ENCODE measurements at regions not wholly inside any gene's neighbourhood (a gene's known extent, or its start where the extent isn't known, plus 50 kb on each side); places are given as distances from the start of the nearest gene placed in this dataset.

DNA sequence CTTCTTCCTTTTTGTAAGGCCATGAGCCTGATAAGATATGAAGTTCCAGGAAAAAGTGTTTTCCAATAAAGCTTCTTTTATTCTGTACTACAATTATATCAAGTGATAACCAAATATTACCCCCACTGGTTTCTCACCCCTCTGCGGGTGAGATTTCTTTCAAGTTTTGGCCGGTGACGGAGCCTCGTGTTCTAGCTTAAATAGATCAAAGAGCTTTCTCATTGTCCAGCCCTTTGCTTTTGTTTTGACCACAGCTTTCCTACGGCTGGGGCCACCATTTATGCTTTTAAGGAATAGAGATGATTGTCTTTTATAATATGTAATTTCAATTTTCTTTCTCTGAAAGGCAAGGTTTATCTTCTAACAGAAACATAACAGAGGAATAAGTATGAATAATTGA is 196.7 kb upstream of the MTPN start:
- TF ChIP-seq GATA3 (IDR thresholded peaks at IDR 0.05; ENCODE audit: low read depth, low read length) (no peak), GATA2 (IDR thresholded peaks at IDR 0.05; ENCODE audit: low read depth, low read length) (no peak)

DNA sequence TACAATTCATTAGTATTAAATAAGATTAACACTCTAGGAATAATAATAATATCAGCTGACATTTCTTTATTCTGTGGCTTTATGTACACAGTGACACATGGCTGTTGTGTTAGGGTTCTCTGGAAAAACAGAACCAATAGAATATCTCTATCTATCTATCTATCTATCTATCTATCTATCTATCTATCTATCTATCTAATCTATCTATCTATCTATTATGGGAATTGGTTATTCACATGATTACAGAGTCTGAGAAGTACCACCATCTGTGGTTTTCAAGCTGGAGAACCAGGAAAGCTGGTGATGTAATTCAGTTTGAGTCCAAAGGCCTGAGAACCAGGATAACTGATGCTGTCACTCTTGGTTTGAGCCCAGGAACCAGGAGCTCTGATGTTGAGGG is 194.1 kb upstream of the MTPN start:
- TF ChIP-seq GATA2 (IDR thresholded peaks at IDR 0.05; ENCODE audit: low read depth, low read length) (peak; percentile 17; the same call in 1 of the 2 replicates), GATA3 (IDR thresholded peaks at IDR 0.05; ENCODE audit: low read depth, low read length) (peak; percentile 42; the same call in 1 of the 2 replicates)

DNA sequence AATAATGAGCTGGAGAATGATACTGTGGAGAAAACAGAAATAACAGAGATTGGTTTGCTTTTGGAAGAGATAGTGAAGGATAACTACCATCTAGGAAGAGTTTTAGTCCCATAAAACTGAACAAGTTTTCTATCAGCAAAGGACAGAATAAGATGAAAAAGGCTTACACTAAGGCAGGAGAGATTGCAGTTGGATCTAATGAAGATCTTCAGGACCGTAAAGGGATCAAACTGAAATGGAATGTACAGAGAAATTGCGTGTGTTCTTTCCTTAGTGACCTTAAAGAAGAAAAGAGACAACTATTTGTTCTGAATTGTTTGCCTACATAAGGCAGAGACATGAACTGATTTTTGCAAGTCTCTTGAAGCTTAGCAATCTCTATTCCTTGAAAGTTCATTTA is 191.7 kb upstream of the MTPN start:
- no peak for TF ChIP-seq GATA3 (IDR thresholded peaks at IDR 0.05; ENCODE audit: low read depth, low read length)
- TF ChIP-seq GATA2 (IDR thresholded peaks at IDR 0.05; ENCODE audit: low read depth, low read length) = no peak

DNA sequence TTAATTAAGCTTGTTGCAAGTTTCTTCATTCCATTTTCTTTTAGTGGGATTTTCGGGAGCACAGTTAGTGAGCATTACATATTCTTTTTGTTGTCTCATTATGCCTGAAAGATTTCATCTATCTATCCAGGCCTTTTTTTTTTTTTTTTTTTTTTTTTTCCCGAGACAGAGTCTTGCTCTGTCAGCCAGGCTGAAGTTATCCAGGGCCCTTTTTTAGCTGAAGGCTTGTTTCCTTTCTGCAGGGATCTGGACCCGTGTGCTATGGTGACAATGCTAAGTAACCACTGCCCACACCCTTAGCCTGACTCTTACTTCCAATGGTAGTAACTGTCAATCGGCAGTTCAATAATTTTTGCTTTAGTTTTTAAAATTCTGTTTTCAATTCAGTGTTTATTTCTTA is 190.8 kb upstream of the MTPN start:
- TF ChIP-seq GATA3 (IDR thresholded peaks at IDR 0.05; ENCODE audit: low read depth, low read length) (no peak), GATA2 (IDR thresholded peaks at IDR 0.05; ENCODE audit: low read depth, low read length) (peak; percentile 35; the same call in 1 of the 2 replicates)

DNA sequence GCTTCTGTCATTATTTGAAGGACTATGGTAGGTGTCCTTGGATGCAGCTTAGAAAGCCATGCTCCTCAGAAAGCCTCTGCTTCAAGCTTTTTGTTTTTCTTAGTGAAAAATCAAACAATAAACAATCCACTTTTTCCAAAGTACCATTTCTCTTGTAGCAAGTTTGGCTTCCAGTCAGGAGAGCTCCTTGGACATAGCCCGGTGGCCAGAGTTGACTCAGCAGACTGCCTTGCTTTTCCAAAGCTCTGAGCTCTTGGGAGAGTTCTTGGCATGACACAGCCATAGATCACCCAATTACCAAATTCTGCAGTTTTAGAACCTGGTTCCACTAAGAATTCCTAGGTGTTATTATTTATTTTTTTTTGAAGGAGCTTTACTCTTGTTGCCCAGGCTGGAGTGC is 189.4 kb upstream of the MTPN start:
- TF ChIP-seq GATA3 (IDR thresholded peaks at IDR 0.05; ENCODE audit: low read depth, low read length) = no peak
- TF ChIP-seq GATA2 (IDR thresholded peaks at IDR 0.05; ENCODE audit: low read depth, low read length) = no peak

DNA sequence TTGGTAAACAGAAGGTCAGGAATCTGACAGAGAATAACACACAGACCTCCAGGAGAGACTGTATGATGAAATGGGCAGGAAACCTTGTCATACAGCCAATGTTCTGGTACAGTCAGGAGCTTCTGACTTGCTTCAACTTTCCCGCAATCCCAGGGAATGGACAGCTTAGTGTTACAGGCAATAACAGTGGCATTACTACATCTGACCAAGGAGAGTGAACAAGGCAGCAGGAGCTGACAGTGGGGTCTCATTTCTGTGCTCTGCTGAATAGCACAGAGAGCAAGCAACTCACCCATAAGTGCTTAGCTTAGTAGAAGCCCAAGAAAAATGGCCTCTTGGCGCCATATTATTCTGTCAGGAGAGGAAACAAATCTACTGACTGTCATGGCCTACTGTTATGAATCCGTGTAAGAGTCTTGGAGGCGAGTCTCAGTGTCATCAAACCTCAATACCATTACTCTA is 186.2 kb upstream of the MTPN start:
- no peak for TF ChIP-seq GATA3 (IDR thresholded peaks at IDR 0.05; ENCODE audit: low read depth, low read length)
- no peak for TF ChIP-seq GATA2 (IDR thresholded peaks at IDR 0.05; ENCODE audit: low read depth, low read length)

DNA sequence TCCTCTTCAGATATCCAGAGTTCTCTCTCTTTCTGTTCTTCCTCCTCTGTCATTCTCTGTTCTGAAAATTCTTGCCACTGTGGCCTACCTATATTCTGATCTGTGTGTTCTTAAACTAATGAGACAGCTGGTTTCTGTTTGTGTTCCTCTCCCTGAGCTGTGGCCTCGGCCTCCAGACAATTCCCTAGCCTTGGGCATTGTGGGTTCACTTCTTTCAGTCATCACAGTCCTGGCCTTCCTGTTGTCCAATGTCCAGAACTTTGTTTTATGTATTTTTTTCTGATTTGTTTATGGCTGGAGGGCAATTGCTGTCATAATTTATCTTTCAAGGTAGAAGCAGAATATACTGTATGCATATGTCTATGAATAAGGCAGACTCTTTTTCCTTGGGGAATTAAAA is 173.2 kb upstream of the MTPN start:
- no peak for TF ChIP-seq GATA3 (IDR thresholded peaks at IDR 0.05; ENCODE audit: low read depth, low read length)
- no peak for TF ChIP-seq GATA2 (IDR thresholded peaks at IDR 0.05; ENCODE audit: low read depth, low read length)

DNA sequence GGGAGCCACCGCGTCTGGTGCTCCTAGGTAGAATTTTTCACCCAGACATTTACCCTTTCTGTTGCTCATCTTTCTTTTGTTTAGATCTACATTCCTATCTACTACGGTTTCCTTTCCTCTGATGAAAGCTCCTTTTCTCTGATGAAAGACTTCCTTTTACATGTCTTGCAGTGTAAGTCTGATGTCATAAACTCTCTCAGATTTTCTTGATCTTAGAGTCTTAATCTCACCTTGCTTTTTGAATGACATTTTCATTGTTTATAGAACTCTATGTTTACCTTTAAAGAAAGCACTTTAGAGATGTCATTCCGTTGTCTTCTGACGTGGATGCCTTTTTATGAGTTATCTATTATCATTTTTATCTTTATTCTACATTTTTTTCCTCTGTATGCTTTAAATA is 171.8 kb upstream of the MTPN start:
- TF ChIP-seq GATA2 (IDR thresholded peaks at IDR 0.05; ENCODE audit: low read depth, low read length) (no peak), GATA3 (IDR thresholded peaks at IDR 0.05; ENCODE audit: low read depth, low read length) (no peak)

DNA sequence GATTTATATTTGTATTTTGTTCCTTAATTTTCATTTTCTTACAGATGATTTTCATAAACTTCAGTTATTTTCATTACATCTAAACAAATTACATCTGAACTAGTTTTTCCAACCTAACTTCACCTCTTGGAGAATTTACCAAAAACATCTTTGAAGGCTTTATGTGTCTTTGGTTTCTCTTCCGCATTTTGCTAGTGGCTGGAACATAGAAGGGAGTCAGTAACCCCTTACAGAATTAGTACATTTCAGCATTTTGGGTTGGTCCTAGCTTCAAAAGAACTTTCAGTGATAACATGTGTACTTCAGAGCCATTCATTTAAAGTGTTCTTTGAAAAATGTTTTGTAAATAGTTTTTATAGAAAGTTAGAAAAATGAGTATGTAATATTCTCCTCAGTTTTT is 169.8 kb upstream of the MTPN start:
- no peak for TF ChIP-seq GATA2 (IDR thresholded peaks at IDR 0.05; ENCODE audit: low read depth, low read length)
- TF ChIP-seq GATA3 (IDR thresholded peaks at IDR 0.05; ENCODE audit: low read depth, low read length) = no peak

DNA sequence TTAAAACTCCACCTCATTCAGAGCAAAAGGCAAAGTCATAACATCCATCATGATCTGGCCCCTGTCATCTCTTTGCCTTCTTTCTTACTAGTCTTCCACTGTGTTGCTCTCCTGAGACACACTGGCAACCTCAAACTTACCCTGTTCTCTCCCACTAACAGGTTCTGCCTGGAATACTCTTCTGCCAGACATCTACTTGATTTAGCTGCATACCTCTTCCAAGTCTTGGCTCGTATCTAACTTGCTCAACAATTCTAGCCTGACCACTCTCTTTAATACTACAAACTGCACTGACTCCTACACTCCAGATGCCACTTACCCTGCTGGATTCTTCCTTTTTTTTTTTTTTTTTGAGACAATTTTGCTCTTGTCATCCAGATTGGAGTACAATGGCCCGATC is 167.0 kb upstream of the MTPN start:
- TF ChIP-seq GATA2 (IDR thresholded peaks at IDR 0.05; ENCODE audit: low read depth, low read length) (no peak), GATA3 (IDR thresholded peaks at IDR 0.05; ENCODE audit: low read depth, low read length) (no peak)

DNA sequence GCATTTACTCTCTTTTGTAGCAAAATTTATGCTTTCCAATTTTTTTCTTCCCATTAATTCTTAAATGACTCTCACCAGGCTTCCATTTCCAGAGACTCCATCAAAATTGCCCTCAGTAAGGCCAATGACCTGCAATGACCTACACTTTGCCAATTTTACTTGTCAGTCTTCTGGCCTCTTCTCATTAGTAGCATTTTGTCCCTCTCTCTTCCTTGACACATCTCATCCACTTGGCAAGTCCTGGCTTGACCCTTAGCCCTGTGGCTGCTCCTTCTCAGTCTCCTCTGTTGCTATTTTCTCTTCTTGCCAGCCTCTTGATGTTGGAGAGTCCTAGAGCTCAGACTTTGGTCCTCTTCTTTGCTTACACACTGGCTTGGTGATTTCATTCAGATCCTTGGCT is 166.1 kb upstream of the MTPN start:
- no peak for TF ChIP-seq GATA2 (IDR thresholded peaks at IDR 0.05; ENCODE audit: low read depth, low read length)

DNA sequence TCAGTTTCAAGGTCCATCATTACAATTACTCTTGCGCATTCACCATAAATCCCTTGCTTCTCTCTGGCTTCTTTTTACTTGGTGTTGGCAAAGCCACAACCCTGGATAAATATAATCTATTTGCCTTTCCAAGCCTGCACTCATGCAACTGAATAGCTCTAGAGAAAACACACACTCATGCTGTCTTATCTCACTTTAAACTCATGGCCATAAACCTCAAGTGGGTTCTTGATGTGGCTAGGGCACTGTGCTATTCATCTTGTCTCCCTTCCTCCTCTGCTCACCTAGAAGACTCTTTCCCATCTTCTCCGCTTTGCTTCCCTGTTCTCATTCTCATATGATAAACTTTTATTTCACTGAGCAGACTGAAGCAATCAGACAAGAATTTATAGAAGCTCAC is 165.4 kb upstream of the MTPN start:
- TF ChIP-seq GATA2 (IDR thresholded peaks at IDR 0.05; ENCODE audit: low read depth, low read length) (no peak), GATA3 (IDR thresholded peaks at IDR 0.05; ENCODE audit: low read depth, low read length) (no peak)

DNA sequence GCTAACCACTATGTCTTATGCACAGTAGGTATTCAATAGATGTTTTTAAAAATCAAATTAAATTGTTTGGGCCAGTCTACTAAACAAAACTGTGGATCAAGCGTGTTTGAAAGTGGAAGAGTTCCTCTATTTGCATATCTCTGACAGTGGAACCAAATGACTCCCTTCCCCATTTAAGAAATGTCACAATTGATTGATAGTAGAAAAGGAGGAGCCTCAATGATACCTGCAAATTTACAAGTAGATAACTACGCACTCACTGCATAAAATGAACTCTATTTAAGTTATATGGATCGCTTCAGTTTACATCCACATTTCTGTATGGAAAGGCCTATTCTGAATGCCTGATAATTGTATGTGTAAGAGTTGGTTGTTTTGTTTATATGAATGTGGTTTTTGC is 163.3 kb upstream of the MTPN start:
- no peak for TF ChIP-seq GATA3 (IDR thresholded peaks at IDR 0.05; ENCODE audit: low read depth, low read length)
- TF ChIP-seq GATA2 (IDR thresholded peaks at IDR 0.05; ENCODE audit: low read depth, low read length) = no peak

DNA sequence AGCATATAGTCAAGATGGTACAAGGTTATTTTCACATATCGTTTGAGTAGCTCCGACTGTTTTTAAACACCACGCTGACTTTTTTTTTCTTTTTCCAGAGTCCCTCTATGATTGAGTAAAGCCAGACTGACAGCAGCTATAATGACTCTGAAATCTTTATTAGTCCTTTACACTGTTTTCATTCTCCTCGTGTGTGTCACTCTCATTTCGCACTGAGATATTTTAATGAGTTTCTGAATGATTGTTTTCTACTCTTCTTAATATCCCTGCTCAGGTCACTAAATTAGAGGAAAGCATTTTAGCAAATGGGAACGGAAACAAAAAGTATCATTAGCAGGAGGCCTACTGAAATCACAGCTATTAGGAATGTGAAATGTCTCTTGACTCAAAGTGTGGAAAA is 162.3 kb upstream of the MTPN start:
- TF ChIP-seq GATA3 (IDR thresholded peaks at IDR 0.05; ENCODE audit: low read depth, low read length) = no peak
- TF ChIP-seq GATA2 (IDR thresholded peaks at IDR 0.05; ENCODE audit: low read depth, low read length) = no peak

DNA sequence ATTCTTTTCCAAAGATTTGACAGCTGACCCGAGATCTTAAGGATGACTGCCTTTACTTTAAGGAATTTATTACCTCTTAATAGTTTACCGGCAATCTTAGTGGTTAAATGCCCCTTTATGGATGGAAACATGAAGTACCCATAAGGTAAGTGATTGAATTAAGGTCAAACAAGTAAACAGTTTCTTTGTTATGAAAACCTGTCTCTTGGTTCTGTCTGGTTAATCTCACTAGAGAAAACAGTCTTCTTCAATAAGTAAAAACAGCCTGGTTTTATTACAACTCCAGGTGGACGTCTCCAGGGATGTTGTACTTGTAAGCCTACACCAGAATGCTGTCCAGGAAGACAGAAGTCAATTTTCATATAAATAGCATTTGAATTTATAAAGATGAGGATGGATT is 161.8 kb upstream of the MTPN start:
- no peak for TF ChIP-seq GATA2 (IDR thresholded peaks at IDR 0.05; ENCODE audit: low read depth, low read length)
- TF ChIP-seq GATA3 (IDR thresholded peaks at IDR 0.05; ENCODE audit: low read depth, low read length) = no peak

DNA sequence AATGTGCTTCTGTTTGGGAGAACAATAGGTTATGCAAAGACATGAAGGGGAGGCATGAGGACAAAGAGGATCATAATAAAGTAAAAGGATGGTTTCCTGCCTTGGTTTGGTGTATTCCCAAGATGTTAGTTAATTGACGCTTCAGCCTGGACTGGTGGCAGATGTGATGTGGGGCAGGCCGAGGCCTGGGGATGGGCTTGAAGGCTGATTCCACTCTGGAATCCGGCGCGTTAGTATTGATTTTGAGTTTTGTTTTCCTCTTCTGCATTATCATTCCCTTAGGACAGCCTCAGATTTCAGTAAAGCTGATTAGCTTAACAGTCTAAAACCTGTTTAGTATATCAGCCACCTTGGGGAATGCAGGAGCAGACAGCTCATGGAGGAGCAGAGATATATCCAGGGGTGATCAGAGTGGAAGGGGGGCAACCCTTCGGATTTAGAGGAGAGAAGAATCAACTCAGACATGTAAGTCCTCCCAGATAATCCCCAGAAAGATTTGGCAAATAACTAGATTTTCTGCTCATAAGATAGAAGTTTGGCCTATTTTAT is 159.8 kb upstream of the MTPN start:
- TF ChIP-seq GATA3 (IDR thresholded peaks at IDR 0.05; ENCODE audit: low read depth, low read length) = no peak
- no peak for TF ChIP-seq GATA2 (IDR thresholded peaks at IDR 0.05; ENCODE audit: low read depth, low read length)

Measured in SH-SY5Y (cell line).